ENCODE measurements at regions not wholly inside any gene's neighbourhood (a gene's known extent, or its start where the extent isn't known, plus 50 kb on each side); places are given as distances from the start of the nearest gene placed in this dataset.

- DNase-seq = no peak
Observed at GRCh38 chr5:103374473-103374963, 116.0 kb downstream of the MACIR start.

DNA sequence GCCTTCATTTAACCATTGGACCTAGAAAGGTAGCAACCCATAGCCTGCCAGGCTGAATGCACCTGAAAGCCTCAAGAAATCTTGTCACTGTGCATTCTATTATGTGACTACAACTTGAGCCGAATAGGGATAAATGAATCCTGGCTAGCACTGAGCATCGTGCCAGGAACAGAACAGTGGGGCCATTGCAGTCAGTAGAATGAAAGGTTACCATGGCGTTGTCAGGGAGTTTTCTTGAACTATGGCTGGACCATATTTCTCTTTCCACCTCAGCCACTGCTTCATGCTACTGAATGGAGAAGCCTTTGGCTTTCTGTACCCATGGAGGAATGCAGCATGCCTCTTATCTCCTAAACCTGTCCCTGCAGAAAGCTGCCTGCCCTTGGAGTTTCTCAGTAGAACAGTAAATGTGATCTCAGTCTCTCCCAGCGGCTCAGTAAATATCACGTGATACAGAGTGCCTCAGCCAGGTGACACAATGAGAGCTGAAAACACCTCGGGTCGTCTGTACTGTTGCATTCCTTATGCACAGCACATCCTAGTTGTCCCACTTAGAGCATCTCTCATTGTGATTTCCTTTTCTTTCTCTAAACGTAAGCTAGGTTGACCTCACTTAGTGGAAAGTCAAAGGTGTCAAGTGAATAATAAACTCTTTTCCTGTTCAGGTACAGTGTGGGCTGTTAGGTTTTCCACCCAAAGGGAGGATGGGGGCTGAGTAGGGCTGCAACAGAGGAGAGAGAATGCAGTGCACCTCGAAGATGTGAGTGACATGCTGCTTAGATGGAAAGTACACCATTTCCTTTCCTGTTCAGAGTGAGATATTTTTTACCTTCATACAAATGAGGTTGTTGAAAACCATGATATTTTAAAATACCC, 115.3 kb downstream of the MACIR start:
- DNase-seq = no peak

GRCh38 chr5:103371046-103371607, 112.6 kb downstream of the MACIR start:
- DNase-seq = no peak

DNA sequence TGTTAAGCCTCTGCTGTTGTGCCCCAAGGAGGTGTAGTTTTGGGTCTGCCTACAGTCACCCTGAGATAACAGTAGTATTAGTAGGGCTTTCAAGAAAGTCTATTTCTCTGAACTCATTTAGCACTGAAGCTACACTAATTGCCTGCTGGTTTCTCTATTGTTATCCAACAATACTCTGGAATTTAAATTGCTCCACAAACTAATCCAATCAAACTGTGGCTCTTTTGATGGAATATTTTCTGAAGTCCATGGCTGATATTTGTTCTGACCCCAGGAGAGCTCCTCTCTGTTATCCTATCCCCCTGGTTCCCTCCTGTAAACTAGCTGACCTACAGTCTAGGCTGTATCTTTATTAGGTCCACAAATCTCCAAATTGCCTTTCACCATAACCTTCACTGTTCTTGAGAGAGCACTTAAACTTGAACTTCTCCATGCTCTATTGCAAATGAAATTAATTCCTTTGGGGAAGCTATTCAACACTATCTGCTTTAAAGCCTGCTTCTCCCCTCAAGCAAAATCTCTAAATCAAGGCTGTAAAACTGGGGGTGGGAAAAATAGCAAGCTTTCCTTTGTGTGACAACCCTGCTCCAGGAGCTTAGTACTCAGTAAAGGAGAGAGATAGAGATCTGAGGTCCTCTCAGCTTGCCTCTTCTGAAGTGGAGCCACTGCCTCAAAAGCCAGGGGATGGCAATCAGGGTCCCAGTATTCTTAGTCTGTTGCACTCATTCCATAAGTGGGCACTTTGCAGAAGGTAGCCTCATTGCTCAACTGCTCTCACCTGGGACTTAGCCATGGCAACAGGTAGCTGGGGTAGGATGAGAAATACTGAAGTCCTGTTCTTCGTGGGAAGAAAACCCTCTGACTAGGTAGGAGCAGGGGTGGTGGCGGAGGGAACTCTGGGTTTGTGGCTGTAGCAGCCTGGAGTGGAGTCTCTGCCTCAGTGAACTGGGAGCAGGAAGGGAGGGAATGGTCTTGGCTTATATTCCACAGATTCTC, 110.9 kb downstream of the MACIR start:
- no peak for DNase-seq

DNA sequence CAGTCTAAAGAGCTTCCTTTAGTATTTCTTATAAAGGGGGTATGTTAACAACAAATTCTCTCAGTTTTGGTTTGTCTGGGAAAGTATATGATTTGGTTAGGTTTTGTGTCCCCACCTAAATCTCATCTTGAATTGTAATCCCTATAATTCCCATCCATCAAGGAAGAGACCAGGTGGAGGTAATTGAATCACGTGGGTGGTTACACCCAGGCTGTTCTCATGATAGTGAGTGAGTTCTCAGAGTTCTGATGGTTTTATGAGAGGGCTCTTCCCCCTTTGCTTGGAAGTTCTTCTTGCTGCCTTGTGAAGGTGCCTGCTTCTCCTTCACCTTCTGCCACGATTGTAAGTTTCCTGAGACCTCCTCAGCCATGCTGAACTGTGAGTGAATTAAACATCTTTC, 109.1 kb downstream of the MACIR start:
- no peak for DNase-seq

- no peak for DNase-seq
Observed at GRCh38 chr5:103366918-103367549, 108.5 kb downstream of the MACIR start.

DNA sequence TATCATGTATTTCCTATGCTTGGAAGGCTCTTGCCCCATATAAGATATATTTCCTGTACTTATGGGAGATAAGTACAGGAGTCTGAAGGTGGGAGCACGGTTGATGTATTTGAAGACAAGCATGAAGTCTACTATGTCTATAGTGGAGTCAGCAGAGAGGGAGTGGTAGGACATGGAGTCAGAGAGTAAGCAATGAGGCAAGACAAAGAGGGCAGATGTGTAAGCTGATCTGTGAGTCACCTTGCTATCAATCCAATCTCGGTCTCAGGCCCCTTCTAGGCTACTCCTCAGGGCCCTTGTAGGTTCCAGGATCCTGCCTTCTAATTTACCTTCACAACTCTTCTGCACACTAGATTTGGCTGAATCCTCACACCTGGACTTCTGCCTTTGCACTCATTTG, 105.5 kb downstream of the MACIR start:
- DNase-seq = no peak

- no peak for DNase-seq
Observed at GRCh38 chr5:103362211-103362610, 103.6 kb downstream of the MACIR start.

- no peak for DNase-seq
Observed at GRCh38 chr5:103360475-103360874, 101.9 kb downstream of the MACIR start.

DNA sequence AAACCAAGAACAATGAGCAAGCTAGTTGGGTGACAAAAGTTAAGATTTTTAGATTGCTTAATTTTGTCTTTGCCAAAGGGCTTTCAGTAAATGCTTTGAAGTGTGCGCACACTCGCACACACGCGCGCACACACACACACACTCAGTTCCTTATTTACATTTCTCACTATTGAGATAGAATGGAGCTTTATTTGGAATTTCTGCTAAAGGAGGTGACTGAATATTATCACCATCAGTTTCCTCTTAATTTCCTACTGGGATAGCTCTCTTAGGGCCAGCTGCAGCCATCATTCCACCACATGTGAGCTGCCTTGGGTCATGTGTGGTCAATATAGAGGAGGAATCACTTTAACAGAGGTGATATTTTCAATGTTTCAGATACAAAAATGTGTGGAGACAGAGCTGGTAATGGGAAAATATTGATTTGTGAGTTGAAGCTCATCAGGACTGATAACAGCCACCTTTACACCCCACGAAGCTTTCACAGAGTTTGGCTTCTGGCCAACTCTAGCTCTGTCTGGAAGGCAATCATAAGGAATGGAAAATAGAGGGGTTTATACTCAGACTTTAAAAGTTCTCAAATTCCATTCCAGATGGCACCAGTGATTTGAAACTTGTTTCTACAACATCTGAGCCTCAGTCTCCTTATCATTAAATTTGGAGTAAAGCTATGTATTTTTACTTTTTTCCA, 99.9 kb downstream of the MACIR start:
- no peak for DNase-seq

- no peak for DNase-seq
Observed at GRCh38 chr5:103357636-103358035, 99.1 kb downstream of the MACIR start.

GRCh38 chr5:103356350-103357091, 98.0 kb downstream of the MACIR start:
- no peak for DNase-seq

DNA sequence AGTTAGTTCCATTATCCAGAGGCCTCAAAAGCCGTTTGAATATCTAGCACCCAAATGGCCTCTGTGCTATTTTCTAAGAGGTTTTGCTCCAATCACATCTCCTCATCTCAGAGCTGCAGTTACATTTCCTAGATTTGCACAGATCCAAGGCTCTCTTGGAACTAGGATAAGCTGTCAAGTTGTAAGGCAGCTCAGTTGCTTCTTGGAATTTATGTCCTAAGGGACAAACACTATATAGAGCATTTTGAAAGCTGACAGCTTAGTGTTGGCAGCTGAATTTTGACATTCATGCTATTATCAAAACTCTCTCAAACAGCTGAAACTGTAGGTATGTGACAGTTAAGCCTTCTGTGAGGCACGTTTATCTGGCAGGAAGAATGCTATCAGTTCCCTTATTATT, 97.0 kb downstream of the MACIR start:
- DNase-seq = no peak

DNA sequence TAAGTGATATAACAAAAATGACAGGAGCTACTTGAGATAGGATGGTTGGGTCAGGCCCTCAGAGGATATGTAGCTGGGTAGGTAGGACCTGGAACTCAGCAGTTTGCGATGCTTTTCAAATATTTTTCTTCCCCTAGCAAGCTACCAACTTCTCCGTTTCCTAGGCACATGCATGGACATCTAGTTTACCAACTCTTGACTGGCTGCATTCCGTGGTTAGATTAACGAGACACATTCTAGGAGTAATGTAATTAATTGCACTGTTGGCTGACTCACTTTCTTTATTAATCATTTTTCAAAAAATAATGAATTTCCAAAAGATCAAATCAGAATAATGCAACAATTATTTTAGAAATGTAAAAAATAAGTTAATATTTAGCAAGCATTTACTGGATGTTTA, 95.9 kb downstream of the MACIR start:
- no peak for DNase-seq

GRCh38 chr5:103353581-103353980, 95.0 kb downstream of the MACIR start:
- no peak for DNase-seq

DNA sequence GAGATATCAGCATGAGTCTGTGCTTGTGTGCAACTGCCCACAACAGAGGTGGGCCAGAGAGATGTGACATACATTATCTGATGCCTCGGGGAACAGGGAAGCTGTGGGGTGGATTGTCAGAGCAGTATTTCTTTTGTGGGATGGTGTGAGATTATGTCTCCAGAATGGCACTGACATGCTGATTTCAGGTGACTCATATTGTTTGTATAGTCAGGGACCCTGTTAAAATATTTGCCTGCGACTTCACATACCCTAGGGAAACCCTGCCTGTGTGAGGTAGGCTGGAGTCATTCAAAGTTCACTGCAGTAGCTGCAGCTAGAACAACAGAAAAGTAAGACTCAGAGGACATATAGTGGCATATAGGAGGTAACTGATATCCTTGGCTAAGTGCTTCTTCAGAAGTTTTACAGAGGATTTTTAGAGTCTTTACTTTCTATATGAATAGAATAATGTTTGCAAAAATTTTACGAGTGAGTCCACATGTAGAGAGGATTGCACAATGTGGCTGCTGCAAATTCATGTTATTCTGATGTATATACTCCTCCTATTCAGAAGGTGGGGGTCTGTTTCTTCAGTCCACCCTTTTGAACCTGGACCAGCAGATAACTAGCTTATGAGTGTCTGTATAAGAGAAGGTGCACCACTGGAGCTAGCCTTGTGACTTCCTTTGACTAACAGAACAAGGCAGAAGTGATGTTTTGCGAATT, 89.3 kb downstream of the MACIR start:
- no peak for DNase-seq

DNA sequence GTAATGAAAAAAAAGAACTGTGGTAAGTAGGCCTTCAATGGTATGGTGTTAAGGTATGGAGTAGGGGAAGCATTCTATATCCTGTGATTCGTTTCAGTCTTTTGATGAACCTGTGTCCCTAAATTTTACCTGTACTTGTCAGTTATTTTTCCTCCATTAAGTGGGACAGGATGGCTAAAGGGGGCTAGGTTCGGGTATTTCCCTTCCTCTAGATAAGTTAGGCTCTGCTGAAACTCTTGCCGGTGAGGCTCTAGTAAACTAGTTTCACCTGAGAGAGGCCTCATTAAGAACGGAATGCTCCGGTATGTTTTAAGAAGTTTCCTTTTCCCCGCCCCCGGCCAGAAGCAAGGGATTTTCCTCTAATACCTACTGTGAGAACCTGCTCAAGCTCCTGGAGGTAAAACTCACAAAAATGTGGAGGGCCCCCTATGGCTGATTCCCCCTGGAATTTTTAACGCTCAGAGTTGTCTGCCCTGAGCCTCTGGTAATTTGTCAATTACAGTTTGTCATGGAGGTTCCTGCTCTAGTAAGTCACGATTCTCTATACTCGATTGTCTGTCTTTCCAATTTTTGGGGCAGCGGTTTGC, 87.7 kb downstream of the MACIR start:
- DNase-seq = no peak

GRCh38 chr5:103345461-103345860, 86.9 kb downstream of the MACIR start:
- DNase-seq = no peak

- no peak for DNase-seq
Observed at GRCh38 chr5:103340717-103341388, 82.3 kb downstream of the MACIR start.

- DNase-seq = no peak
Observed at GRCh38 chr5:103340132-103340531, 81.6 kb downstream of the MACIR start.
